Trophoblast cell (in vitro differentiated cells and primary cell): ENCODE measurements at regions not wholly inside any gene's neighbourhood (a gene's known extent, or its start where the extent isn't known, plus 50 kb on each side); places are given as distances from the start of the nearest gene placed in this dataset.
"Not testable (repeated sequence)": the region's sequence is repeated elsewhere in the genome, so short reads cannot be mapped to it uniquely, and the experiment has no call there.

ENCODE experiments used
- DNase-seq, 2 donors: peaks; one replicate each; pipeline ENCODE4 v3.0.0-alpha.2; 2016
- H2AFZ ChIP-seq: 2 replicates; pipeline ENCODE4 v1.6.1; 2013; ENCODE audit warnings: low read length, moderate library complexity, mild to moderate bottlenecking; ENCODE audit not compliant: insufficient read depth, poor library complexity
- H2AK5ac ChIP-seq: 2 replicates; pipeline ENCODE4 v1.6.1; 2013; ENCODE audit warnings: mild to moderate bottlenecking, low read length
- H2BK120ac ChIP-seq: 2 replicates; pipeline ENCODE4 v1.6.1; 2013; ENCODE audit warnings: low read length, mild to moderate bottlenecking, moderate library complexity; ENCODE audit not compliant: insufficient read depth, poor library complexity
- H2BK12ac ChIP-seq: 2 replicates; pipeline ENCODE4 v1.6.1; 2013; ENCODE audit warnings: mild to moderate bottlenecking, low read length, moderate library complexity
- H2BK5ac ChIP-seq: 2 replicates; pipeline ENCODE4 v1.6.1; 2013; ENCODE audit warnings: low read length, low read depth, moderate library complexity, mild to moderate bottlenecking; ENCODE audit not compliant: poor library complexity
- H3K14ac ChIP-seq: 2 replicates; pipeline ENCODE4 v1.6.1; 2013; ENCODE audit warnings: mild to moderate bottlenecking, low read length
- H3K18ac ChIP-seq: 2 replicates; pipeline ENCODE4 v1.6.1; 2013; ENCODE audit warnings: mild to moderate bottlenecking, low read length
- H3K23ac ChIP-seq: 2 replicates; pipeline ENCODE4 v1.6.1; 2013; ENCODE audit warnings: low read length
- H3K27ac ChIP-seq: 2 replicates; pipeline ENCODE4 v1.5.1; 2013; ENCODE audit warnings: low read depth, mild to moderate bottlenecking, inconsistent platforms, low read length, moderate library complexity
- H3K27me3 ChIP-seq: 2 replicates; pipeline ENCODE4 v1.6.1; 2013; ENCODE audit warnings: inconsistent platforms, mild to moderate bottlenecking, low read length, moderate library complexity; ENCODE audit not compliant: insufficient read depth
- H3K36me3 ChIP-seq, 2 experiments: 1 replicate in 1 of 2; 2 replicates in 1 of 2; pipeline ENCODE4 v1.6.1; 2013; ENCODE audit warnings: low read length in 2 of 2, mild to moderate bottlenecking in 2 of 2, moderate library complexity in 1 of 2; ENCODE audit not compliant: insufficient read depth in 2 of 2, control insufficient read depth in 1 of 2
- H3K4ac ChIP-seq: 2 replicates; pipeline ENCODE4 v1.6.1; 2013; ENCODE audit warnings: low read depth, mild to moderate bottlenecking, low read length, moderate library complexity
- H3K4me1 ChIP-seq, 2 experiments: 1 replicate in 1 of 2; 2 replicates in 1 of 2; pipeline ENCODE4 v1.6.1; 2013; ENCODE audit warnings: low read length in 2 of 2, mild to moderate bottlenecking in 2 of 2, moderate library complexity in 1 of 2; ENCODE audit not compliant: insufficient read depth in 2 of 2, control insufficient read depth in 1 of 2
- H3K4me2 ChIP-seq: 2 replicates; pipeline ENCODE4 v1.6.1; 2013; ENCODE audit warnings: inconsistent platforms, mild to moderate bottlenecking, low read length, moderate library complexity
- H3K4me3 ChIP-seq: 2 replicates; pipeline ENCODE4 v1.5.1; 2013; ENCODE audit warnings: mild to moderate bottlenecking, low read depth, low read length, inconsistent platforms
- H3K79me1 ChIP-seq: one replicate; pipeline ENCODE4 v1.6.1; 2013; ENCODE audit warnings: low read length
- H3K79me2 ChIP-seq: 2 replicates; pipeline ENCODE4 v1.6.1; 2013; ENCODE audit warnings: low read length, mild to moderate bottlenecking; ENCODE audit not compliant: control insufficient read depth, insufficient read depth, poor library complexity
- H3K9ac ChIP-seq: 2 replicates; pipeline ENCODE4 v1.6.1; 2013; ENCODE audit warnings: mild to moderate bottlenecking, low read length
- H3K9me3 ChIP-seq: 2 replicates; pipeline ENCODE4 v1.6.1; 2013; ENCODE audit warnings: low read depth, mild to moderate bottlenecking, control low read depth, inconsistent platforms, low read length; ENCODE audit not compliant: insufficient read depth
- H4K12ac ChIP-seq: 2 replicates; pipeline ENCODE4 v1.6.1; 2013; ENCODE audit warnings: low read depth, mild to moderate bottlenecking, low read length, moderate library complexity
- H4K8ac ChIP-seq: 2 replicates; pipeline ENCODE4 v1.6.1; 2013; ENCODE audit warnings: low read depth, mild to moderate bottlenecking, low read length, moderate library complexity
- H4K91ac ChIP-seq: one replicate; pipeline ENCODE4 v1.6.1; 2013; ENCODE audit warnings: low read depth, mild to moderate bottlenecking, low read length, moderate library complexity
- WGBS: extraction: QIAGEN DNeasy Blood & Tissue Kit; methylation state at CpG from one replicate; pipeline ENCODE4 v1.1.7; 2013; ENCODE audit warnings: missing lambda C conversion rate; ENCODE audit not compliant: insufficient read length, insufficient coverage; ENCODE audit errors: extremely low coverage; 5-methylcytosine and 5-hydroxymethylcytosine counted together

DNA sequence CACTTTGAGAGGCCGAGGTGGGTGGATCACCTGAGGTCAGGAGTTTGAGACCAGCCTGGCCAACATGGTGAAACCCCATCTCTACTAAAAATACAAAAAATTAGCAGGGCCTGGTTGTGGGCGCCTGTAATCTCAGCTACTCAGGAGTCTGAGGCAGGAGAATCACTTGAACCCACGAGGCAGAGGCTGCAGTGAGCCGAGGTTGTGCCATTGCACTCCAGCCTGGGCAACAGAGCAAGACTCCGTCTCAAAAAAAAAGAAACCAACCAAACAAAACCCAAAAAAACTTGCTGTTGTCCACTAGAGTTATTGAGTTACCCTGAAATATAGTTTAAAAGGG, 186.7 kb downstream of the GOLGA6L6 start:
- H2AK5ac ChIP-seq, H2AFZ ChIP-seq, H2BK120ac ChIP-seq, H3K4me3 ChIP-seq, DNase-seq, H3K18ac ChIP-seq, H3K27ac ChIP-seq, H2BK12ac ChIP-seq, H3K36me3 ChIP-seq, H3K79me1 ChIP-seq, H3K79me2 ChIP-seq, H3K14ac ChIP-seq, H3K4me1 ChIP-seq, H3K4me2 ChIP-seq, H3K9ac ChIP-seq, H4K8ac ChIP-seq, H3K27me3 ChIP-seq, H4K91ac ChIP-seq, H3K23ac ChIP-seq, H2BK5ac ChIP-seq, H3K4ac ChIP-seq, H4K12ac ChIP-seq: not testable (repeated sequence)
- no CpG with 5 or more reads among the region's 5 CpGs for WGBS
- peaks cover 58% of the 10 kb centered on the region for H3K9me3 ChIP-seq

DNA sequence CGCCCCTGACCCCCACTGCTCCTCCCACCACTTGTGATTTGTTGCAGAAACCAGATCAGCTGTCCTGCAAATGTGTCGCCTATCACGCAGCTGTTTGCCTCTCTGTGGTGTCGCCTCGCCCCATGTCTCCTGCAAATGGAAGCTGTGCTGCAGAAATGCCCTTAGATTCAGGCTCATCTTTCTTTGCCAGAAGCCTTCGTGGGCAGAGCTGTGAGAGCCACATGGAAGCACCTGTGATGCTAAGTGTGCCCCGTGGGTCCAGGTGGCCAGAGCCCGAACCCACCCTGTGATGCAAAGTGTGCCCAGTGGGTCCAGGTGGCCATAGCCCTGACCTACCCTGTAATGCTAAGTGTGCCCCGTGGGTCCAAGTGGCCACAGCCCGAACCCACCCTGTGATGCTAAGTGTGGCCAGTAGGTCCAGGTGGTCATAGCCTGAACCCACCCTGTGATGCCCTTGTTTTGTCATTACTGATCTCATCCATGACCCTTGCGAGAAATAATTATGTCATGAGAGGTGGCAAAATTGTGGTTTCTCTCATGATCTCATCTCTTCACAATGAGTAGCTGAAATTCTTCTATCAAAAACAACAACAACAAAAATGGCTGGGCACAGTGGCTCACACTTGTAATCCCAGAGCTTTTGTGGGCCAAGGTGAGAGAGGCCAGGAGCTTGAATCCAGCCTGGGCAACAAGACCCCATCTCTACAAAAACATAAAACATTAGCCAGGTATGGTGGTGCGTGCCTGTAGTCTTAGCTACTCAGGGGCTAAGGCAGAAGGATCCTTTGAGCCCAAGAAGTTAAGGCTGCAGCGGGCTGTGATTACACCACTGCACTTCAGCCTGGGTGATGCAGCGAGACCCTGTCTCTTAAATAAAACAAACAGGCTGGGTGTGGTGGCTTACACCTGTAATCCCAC, 187.4 kb downstream of the GOLGA6L6 start:
- Histone ChIP-seq H3K4me3 (no peak overlapping the region), H3K18ac (no peak overlapping the region), H3K36me3 (no peaks in the 10 kb centered on the region), H3K14ac (no peak overlapping the region), H2BK12ac (no peak overlapping the region), H4K12ac (no peak overlapping the region), H3K27me3 (no peaks in the 10 kb centered on the region), H3K9me3 (peaks cover 64% of the 10 kb centered on the region), H2AFZ (no peak overlapping the region), H3K4me1 (no peaks in the 10 kb centered on the region), H3K79me2 (no peaks in the 10 kb centered on the region), H3K79me1 (no peaks in the 10 kb centered on the region), H4K91ac (no peak overlapping the region), H3K27ac (no peak overlapping the region), H3K4me2 (no peak overlapping the region), H3K23ac (no peak overlapping the region), H2BK5ac (no peak overlapping the region), H2BK120ac (no peak overlapping the region), H4K8ac (no peak overlapping the region), H2AK5ac (no peak overlapping the region), H3K9ac (no peak overlapping the region), H3K4ac (no peak overlapping the region)
- no CpG with 5 or more reads among the region's 14 CpGs for WGBS
- no peak for DNase-seq

DNA sequence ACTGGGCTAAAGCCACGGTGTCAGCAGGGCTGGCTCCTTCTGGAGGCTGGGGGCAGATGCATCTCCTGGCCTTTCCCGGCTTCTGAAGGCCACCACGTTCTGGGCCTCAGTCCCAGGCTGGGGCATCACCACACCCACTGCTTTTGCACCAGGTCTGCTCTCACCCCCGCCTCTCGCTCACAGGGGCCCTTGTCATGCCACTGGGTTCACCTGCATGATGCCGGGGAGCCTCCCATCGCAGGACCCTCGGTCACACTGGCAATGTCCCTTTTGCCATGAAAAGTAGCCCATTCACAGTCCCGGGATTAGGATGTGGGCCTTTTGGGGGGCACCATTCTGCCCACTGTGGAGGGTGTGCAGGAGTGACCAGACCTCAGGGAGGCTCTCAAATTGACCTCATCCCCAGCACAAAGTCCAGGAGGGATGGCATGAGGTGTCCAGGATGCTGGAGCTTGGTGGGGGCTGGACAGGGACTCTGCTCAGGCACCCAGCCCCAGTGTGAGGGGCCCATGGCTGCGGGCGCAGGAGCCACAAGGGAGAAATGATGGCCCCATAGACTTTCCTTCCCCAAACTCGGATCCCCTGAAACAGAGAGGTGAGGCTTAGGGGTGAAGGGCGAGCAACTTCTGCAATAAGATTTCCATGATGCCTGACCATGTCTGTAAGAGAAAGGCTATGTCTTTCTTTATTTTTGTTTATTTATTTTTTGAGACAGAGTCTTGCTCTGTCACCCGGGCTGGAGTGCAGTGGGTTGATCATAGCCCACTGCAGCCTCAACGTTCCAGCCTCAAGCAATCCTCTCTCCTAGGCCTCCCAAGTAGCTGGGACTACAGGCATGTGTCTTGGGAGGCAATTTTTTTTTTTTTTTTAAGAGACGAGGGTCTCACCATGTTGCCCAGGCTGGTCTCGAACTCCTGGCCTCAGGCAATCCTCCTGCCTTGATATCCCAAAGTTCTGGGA, 189.1 kb downstream of the GOLGA6L6 start:
- H3K9me3 ChIP-seq: peaks cover 61% of the 10 kb centered on the region
- no peak overlapping the region for H4K91ac ChIP-seq
- no peak overlapping the region for H3K4me2 ChIP-seq
- peak overlapping the region; percentile 18 for H3K9ac ChIP-seq
- no peaks in the 10 kb centered on the region for H3K79me1 ChIP-seq
- H3K18ac ChIP-seq: no peak overlapping the region
- no peak overlapping the region for H2AK5ac ChIP-seq
- H3K79me2 ChIP-seq: no peaks in the 10 kb centered on the region
- no peak overlapping the region for H2BK5ac ChIP-seq
- no peak overlapping the region for H3K23ac ChIP-seq
- no peak overlapping the region for H2AFZ ChIP-seq
- no peak overlapping the region for H2BK12ac ChIP-seq
- no CpG with 5 or more reads among the region's 17 CpGs for WGBS
- H4K8ac ChIP-seq: no peak overlapping the region
- no peak overlapping the region for H2BK120ac ChIP-seq
- H4K12ac ChIP-seq: no peak overlapping the region
- H3K27ac ChIP-seq: no peak overlapping the region
- DNase-seq: no peak
- no peak overlapping the region for H3K4me3 ChIP-seq
- no peak overlapping the region for H3K4ac ChIP-seq
- no peaks in the 10 kb centered on the region for H3K4me1 ChIP-seq
- no peak overlapping the region for H3K14ac ChIP-seq
- H3K27me3 ChIP-seq: no peaks in the 10 kb centered on the region
- no peaks in the 10 kb centered on the region for H3K36me3 ChIP-seq

DNA sequence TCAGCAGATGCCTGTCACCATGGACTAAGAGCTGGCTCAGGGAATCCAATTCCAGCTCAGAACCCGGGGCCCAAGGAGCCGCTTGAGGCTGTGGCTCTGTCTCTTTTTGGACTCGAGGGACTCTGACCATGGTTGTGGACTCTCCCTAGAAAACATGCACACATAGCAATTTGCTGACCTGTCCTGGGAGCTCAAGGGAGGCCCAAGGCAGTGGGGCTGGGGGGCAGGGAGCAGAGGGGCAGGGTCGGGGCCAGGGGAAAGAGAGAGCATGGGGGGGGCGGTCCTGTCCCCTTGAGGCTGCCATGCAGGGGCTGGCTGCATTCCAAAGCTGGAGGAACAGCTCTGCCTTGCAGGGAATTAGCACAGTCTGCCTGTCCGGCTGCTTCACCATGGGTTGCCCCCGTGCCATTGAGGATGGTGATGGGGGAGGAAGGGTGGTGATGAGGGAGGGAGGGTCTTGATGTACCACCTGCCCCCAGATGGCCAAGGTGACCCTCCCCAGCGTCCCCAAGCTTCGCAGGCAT, 190.1 kb downstream of the GOLGA6L6 start:
- Histone ChIP-seq H3K4me2 (no peak overlapping the region), H3K23ac (no peak overlapping the region), H4K91ac (no peak overlapping the region), H3K4me1 (no peaks in the 10 kb centered on the region), H4K12ac (no peak overlapping the region), H3K79me2 (no peaks in the 10 kb centered on the region), H3K4ac (no peak overlapping the region), H2BK5ac (no peak overlapping the region), H2BK12ac (no peak overlapping the region), H3K27me3 (no peaks in the 10 kb centered on the region), H2BK120ac (no peak overlapping the region), H3K9ac (no peak overlapping the region), H3K36me3 (no peaks in the 10 kb centered on the region), H3K9me3 (peaks cover 61% of the 10 kb centered on the region), H2AK5ac (no peak overlapping the region), H3K79me1 (no peaks in the 10 kb centered on the region), H4K8ac (no peak overlapping the region), H3K14ac (no peak overlapping the region), H2AFZ (no peak overlapping the region), H3K4me3 (no peak overlapping the region), H3K18ac (no peak overlapping the region), H3K27ac (no peak overlapping the region)
- WGBS: no CpG with 5 or more reads among the region's 9 CpGs
- no peak for DNase-seq
